NCI-H460 (cell line): ENCODE measurements at regions not wholly inside any gene's neighbourhood (a gene's known extent, or its start where the extent isn't known, plus 50 kb on each side); places are given as distances from the start of the nearest gene placed in this dataset.
"Not testable (repeated sequence)": the region's sequence is repeated elsewhere in the genome, so short reads cannot be mapped to it uniquely, and the experiment has no call there.

Experiments used
- DNase-seq: peaks from one replicate; pipeline ENCODE4 v3.0.0-alpha.2; 2016; ENCODE audit warnings: low read depth; ENCODE audit errors: extremely low read depth
- small RNA-seq, 2 experiments: library from RNA; depleted of rRNA; stranded (forward); fragments of <200 nt; gene quantifications; one replicate each; pipeline ENCODE3, GENCODE V24; 2014

GRCh38 chr2:91603996-91604395 lies 2912.5 kb downstream of the RPIA start:
- not testable (repeated sequence) for DNase-seq

GRCh38 chr2:91604629-91605028 lies 2913.2 kb downstream of the RPIA start:
- not testable (repeated sequence) for DNase-seq

GRCh38 chr2:91623739-91624138 lies 2932.3 kb downstream of the RPIA start:
- DNase-seq, result not testable (repeated sequence)

GRCh38 chr2:91628471-91628870 lies 2937.0 kb downstream of the RPIA start:
- DNase-seq, result not testable (repeated sequence)

- not testable (repeated sequence) for DNase-seq
Measured at GRCh38 chr2:91657193-91657592, 2965.7 kb downstream of the RPIA start.

GRCh38 chr2:91658336-91658735 lies 2966.9 kb downstream of the RPIA start:
- not testable (repeated sequence) for DNase-seq

GRCh38 chr2:91659189-91659916 lies 2967.9 kb downstream of the RPIA start:
- DNase-seq, result not testable (repeated sequence)

GRCh38 chr2:91659917-91660275 lies 2968.4 kb downstream of the RPIA start:
- not testable (repeated sequence) for DNase-seq

- not testable (repeated sequence) for DNase-seq
Measured at GRCh38 chr2:91667341-91667740, 2975.9 kb downstream of the RPIA start.

GRCh38 chr2:91685541-91685940 lies 2994.1 kb downstream of the RPIA start:
- DNase-seq, result not testable (repeated sequence)

GRCh38 chr2:91686046-91686445 lies 2994.6 kb downstream of the RPIA start:
- DNase-seq, result not testable (repeated sequence)

Small RNA genes in the stretch of these regions (small RNA-seq; reads per million reads assigned to genes)
- gene AC233266.1 (0 reads per million in 2 experiments), gene RNA5SP100 (0 reads per million in 2 experiments)
